Endothelial cell (in vitro differentiated cells): ENCODE measurements at regions not wholly inside any gene's neighbourhood (a gene's known extent, or its start where the extent isn't known, plus 50 kb on each side); places are given as distances from the start of the nearest gene placed in this dataset.

ENCODE experiments used
- DNase-seq: peaks from one replicate; pipeline ENCODE4 v3.0.0; 2021; ENCODE audit warnings: low spot score
- H3K27ac Mint-ChIP-seq: one replicate; pipeline ENCODE4 v1.8.0; 2021; ENCODE audit warnings: mixed read lengths, inconsistent platforms; ENCODE audit not compliant: unreplicated experiment
- H3K27me3 Mint-ChIP-seq: one replicate; pipeline ENCODE4 v1.8.0; 2021; ENCODE audit warnings: mild to moderate bottlenecking, moderate library complexity, mixed read lengths, inconsistent platforms; ENCODE audit not compliant: unreplicated experiment
- H3K36me3 Mint-ChIP-seq: one replicate; pipeline ENCODE4 v1.8.0; 2021; ENCODE audit warnings: mild to moderate bottlenecking, low read depth, mixed read lengths, inconsistent platforms; ENCODE audit not compliant: unreplicated experiment
- H3K4me1 Mint-ChIP-seq: one replicate; pipeline ENCODE4 v1.8.0; 2021; ENCODE audit warnings: mild to moderate bottlenecking, mixed read lengths, inconsistent platforms; ENCODE audit not compliant: unreplicated experiment
- H3K4me3 Mint-ChIP-seq: one replicate; pipeline ENCODE4 v1.8.0; 2021; ENCODE audit warnings: mild to moderate bottlenecking, mixed read lengths, inconsistent platforms; ENCODE audit not compliant: unreplicated experiment
- H3K9me3 Mint-ChIP-seq: one replicate; pipeline ENCODE4 v1.8.0; 2021; ENCODE audit warnings: mixed read lengths, inconsistent platforms; ENCODE audit not compliant: unreplicated experiment
- TF ChIP-seq, protein P1 (sequence below): fragments of 200-600 bp; sonication (generic); IDR thresholded peaks from one replicate; pipeline ENCODE4 v1.5.0; 2021; ENCODE audit warnings: antibody characterized with exemption; ENCODE audit not compliant: unreplicated experiment

DNA sequence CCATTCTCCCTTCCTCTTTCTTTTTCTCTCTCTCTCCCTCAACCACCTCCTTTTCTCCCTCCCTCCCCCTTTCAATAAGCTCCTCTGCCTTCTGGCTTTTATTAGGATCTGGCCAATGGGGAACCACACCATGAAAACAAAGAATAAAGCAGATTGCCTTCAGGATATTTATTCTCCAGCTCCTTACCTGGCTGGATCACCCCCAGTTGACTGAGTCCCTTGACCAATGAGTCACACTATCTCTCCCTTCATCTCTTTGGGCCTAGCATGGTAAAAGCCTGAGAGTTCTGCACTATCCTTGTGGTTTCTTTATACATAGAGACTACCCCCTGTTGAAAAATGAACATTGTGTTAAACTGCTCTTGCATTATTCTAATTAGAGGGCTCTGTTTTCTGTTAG is 476.8 kb downstream of the EPHA7 start:
- no peak overlapping the region for H3K27ac Mint-ChIP-seq
- no peak overlapping the region for H3K4me3 Mint-ChIP-seq
- H3K9me3 Mint-ChIP-seq: no peaks in the 10 kb centered on the region
- no peaks in the 10 kb centered on the region for H3K4me1 Mint-ChIP-seq
- no peak for DNase-seq
- TF ChIP-seq, protein P1, sequence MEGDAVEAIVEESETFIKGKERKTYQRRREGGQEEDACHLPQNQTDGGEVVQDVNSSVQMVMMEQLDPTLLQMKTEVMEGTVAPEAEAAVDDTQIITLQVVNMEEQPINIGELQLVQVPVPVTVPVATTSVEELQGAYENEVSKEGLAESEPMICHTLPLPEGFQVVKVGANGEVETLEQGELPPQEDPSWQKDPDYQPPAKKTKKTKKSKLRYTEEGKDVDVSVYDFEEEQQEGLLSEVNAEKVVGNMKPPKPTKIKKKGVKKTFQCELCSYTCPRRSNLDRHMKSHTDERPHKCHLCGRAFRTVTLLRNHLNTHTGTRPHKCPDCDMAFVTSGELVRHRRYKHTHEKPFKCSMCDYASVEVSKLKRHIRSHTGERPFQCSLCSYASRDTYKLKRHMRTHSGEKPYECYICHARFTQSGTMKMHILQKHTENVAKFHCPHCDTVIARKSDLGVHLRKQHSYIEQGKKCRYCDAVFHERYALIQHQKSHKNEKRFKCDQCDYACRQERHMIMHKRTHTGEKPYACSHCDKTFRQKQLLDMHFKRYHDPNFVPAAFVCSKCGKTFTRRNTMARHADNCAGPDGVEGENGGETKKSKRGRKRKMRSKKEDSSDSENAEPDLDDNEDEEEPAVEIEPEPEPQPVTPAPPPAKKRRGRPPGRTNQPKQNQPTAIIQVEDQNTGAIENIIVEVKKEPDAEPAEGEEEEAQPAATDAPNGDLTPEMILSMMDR: no peak
- no peaks in the 10 kb centered on the region for H3K36me3 Mint-ChIP-seq
- no peaks in the 10 kb centered on the region for H3K27me3 Mint-ChIP-seq

DNA sequence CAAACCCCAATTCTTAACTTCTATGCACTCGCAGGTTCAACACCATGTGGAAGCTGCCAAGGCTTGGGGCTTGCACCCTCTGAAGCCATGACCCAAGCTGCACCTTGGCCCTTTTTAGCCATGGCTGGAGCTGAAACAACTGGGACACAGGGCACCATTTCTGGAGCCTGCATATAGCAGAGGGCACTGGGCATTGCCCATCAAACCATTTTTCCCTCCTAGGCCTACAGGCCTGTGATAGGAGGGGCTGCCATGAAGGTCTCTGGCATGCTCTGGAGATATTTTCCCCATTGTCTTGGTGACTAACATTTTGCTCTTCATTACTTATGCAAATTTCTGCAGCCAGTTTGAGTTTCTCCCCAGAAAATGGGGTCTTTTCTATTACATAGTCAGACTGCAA is 484.7 kb downstream of the EPHA7 start:
- Mint-ChIP-seq H3K4me3 (no peak overlapping the region), H3K36me3 (no peaks in the 10 kb centered on the region), H3K27ac (no peak overlapping the region), H3K27me3 (no peaks in the 10 kb centered on the region), H3K9me3 (no peaks in the 10 kb centered on the region), H3K4me1 (no peaks in the 10 kb centered on the region)
- DNase-seq: no peak
- TF ChIP-seq, protein P1: no peak

DNA sequence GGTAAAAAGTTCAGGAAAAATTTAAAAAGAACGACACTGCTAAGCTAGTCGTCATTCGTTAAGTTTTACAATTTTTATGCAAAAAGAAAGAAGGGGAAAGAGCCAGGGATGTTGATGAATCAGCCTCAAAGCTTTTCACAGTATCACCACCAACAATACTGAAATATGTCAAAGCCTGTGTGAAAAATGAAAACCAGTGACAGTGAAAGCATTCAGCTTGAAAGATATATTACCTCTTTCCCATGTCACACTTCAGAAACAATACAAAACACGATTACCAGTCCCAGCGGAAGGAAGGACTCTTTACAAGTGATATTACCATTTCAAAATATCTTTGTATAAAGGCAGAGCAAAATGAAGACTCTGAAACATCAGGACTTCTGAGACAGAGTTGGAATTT is 489.2 kb downstream of the EPHA7 start:
- Mint-ChIP-seq H3K36me3 (no peaks in the 10 kb centered on the region), H3K4me3 (no peak overlapping the region), H3K4me1 (no peaks in the 10 kb centered on the region), H3K9me3 (no peaks in the 10 kb centered on the region), H3K27me3 (no peaks in the 10 kb centered on the region), H3K27ac (no peak overlapping the region)
- DNase-seq: no peak
- TF ChIP-seq, protein P1: no peak

DNA sequence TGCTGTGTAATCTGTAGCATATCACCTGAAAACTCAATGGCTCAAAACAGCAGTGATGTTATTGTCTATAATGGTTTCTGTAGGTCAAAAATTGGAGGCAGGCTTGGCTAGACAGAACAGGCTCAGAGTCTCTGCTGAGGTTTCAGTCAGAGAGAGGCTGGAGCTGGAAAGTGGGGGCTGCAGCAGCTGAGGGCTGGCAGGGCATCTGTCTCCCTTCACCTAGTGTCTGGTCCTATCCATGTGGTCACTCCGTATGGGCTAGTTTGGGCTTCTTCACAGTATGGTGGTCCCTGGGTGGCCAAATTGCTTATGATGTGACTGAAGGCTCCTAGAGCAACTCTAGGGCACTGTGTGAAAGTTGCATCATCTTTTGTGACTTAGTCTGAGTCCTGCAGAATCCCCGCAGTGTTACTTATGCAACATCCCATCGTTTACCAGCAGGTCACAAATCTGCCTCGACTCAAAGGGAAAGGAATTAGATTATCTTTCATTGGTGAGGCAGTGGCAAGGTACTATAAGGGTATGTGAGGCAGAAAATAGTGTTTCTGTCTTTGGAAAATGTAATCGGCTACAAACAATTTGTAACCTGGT is 497.0 kb downstream of the EPHA7 start:
- no peak overlapping the region for H3K4me3 Mint-ChIP-seq
- TF ChIP-seq, protein P1: no peak
- DNase-seq: no peak
- H3K27me3 Mint-ChIP-seq: peaks cover 1% of the 10 kb centered on the region
- H3K9me3 Mint-ChIP-seq: no peaks in the 10 kb centered on the region
- H3K36me3 Mint-ChIP-seq: no peaks in the 10 kb centered on the region
- no peaks in the 10 kb centered on the region for H3K4me1 Mint-ChIP-seq
- no peak overlapping the region for H3K27ac Mint-ChIP-seq

DNA sequence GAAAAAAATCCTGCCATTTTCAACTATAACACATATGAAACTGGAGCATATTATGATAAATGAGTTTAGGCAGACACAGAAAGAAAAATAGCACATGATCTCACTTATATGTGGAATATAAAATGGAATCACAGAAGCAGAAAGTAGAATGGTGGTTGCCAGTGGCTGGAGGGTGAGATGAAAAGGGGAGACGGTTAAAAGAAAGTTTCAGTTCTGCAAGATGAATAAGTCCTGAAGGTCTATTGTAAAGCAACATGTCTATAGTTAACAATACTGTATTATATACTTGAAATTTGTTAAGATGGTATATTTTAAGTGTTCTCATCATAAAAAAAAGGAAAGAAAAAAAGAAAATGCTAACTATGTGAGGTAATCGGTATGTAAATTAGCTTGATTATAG is 503.9 kb downstream of the EPHA7 start:
- H3K4me3 Mint-ChIP-seq: no peak overlapping the region
- DNase-seq: no peak
- TF ChIP-seq, protein P1: no peak
- no peaks in the 10 kb centered on the region for H3K9me3 Mint-ChIP-seq
- no peaks in the 10 kb centered on the region for H3K36me3 Mint-ChIP-seq
- H3K27ac Mint-ChIP-seq: no peak overlapping the region
- no peaks in the 10 kb centered on the region for H3K27me3 Mint-ChIP-seq
- peaks cover 2% of the 10 kb centered on the region for H3K4me1 Mint-ChIP-seq
